CD4-positive, alpha-beta T cell (primary cell): ENCODE measurements at regions not wholly inside any gene's neighbourhood (a gene's known extent, or its start where the extent isn't known, plus 50 kb on each side); places are given as distances from the start of the nearest gene placed in this dataset.

Source experiments
- ATAC-seq: fragments of 200-7000 bp; cut with Tn5 transposase; one replicate; pipeline ENCODE4 v1.10.0; 2022; ENCODE audit warnings: mild to moderate bottlenecking; ENCODE audit not compliant: poor library complexity
- CTCF ChIA-PET: fragments of 350-600 bp; sonication (Branson Sonifier 250); formaldehyde crosslinking; loops from one replicate; lab custom pipeline; 2021; ENCODE audit warnings: antibody characterized with exemption, inconsistent platforms; lab: Charles Lee
- POLR2A ChIA-PET: fragments of 350-600 bp; sonication (Branson Sonifier 250); formaldehyde crosslinking; loops from one replicate; lab custom pipeline; 2021; ENCODE audit warnings: antibody characterized with exemption, inconsistent platforms; lab: Charles Lee
- DNase-seq, 14 experiments: peaks; one replicate each; pipeline ENCODE4 v3.0.0-alpha.2; 2013 to 2020; ENCODE audit warnings: mixed read lengths in 2 of 14
- H3K27ac ChIP-seq, 2 donors: one replicate each; pipeline versions ENCODE4 v1.5.1 to v1.7.0; 2013; ENCODE audit warnings: low read length in 2 of 2, low read depth in 1 of 2, mild to moderate bottlenecking in 1 of 2
- H3K27me3 ChIP-seq, 2 experiments: 1 replicate in 1 of 2; 2 replicates in 1 of 2; pipeline versions ENCODE4 v1.6.1 to v1.7.0; 2013; ENCODE audit warnings: low read length in 2 of 2, control low read depth in 1 of 2, mild to moderate bottlenecking in 1 of 2, moderate library complexity in 1 of 2; ENCODE audit not compliant: insufficient read depth in 2 of 2, control insufficient read depth in 1 of 2
- H3K36me3 ChIP-seq: one replicate; pipeline ENCODE4 v1.6.1; 2013; ENCODE audit warnings: low read length, control low read depth; ENCODE audit not compliant: insufficient read depth
- H3K4me1 ChIP-seq: one replicate; pipeline ENCODE4 v1.6.1; 2013; ENCODE audit warnings: low read length, control low read depth; ENCODE audit not compliant: insufficient read depth
- H3K4me3 ChIP-seq: one replicate; pipeline ENCODE4 v1.5.1; 2013; ENCODE audit warnings: mild to moderate bottlenecking, low read length, moderate library complexity
- H3K9me3 ChIP-seq, 2 experiments: 1 replicate in 1 of 2; 2 replicates in 1 of 2; pipeline versions ENCODE4 v1.6.1 to v1.7.0; 2013; ENCODE audit warnings: low read length in 2 of 2, mild to moderate bottlenecking in 2 of 2, control low read depth in 1 of 2, moderate library complexity in 1 of 2; ENCODE audit not compliant: control insufficient read depth in 1 of 2, insufficient read depth in 1 of 2
- H3K27ac Mint-ChIP-seq: one replicate; pipeline ENCODE4 v1.8.0; 2020; ENCODE audit warnings: mixed read lengths
- H3K27me3 Mint-ChIP-seq: one replicate; pipeline ENCODE4 v1.8.0; 2021; ENCODE audit warnings: mixed read lengths
- H3K36me3 Mint-ChIP-seq: one replicate; pipeline ENCODE4 v1.8.0; 2021; ENCODE audit warnings: low read depth, mixed read lengths
- H3K4me1 Mint-ChIP-seq: one replicate; pipeline ENCODE4 v1.8.0; 2021; ENCODE audit warnings: low read depth, mixed read lengths
- H3K4me3 Mint-ChIP-seq: one replicate; pipeline ENCODE4 v1.8.0; 2020; ENCODE audit warnings: mild to moderate bottlenecking, mixed read lengths
- H3K9me3 Mint-ChIP-seq: one replicate; pipeline ENCODE4 v1.8.0; 2020; ENCODE audit warnings: mixed read lengths
- CTCF ChIP-seq: fragments of 200-600 bp; IDR thresholded peaks from one replicate; pipeline ENCODE4 v1.8.0; 2022; ENCODE audit warnings: antibody characterized with exemption, mild to moderate bottlenecking
- intact Hi-C, 2 experiments: fragments of 100-400 bp; cut with DNase I in 1 of 2; cut with micrococcal nuclease in 1 of 2; formaldehyde crosslinking; loops; one replicate each; pipeline versions ENCODE4 v1.15.1 to v1.9.0; 2023 to 2025; cut with DNase I, micrococcal nuclease

- TF ChIP-seq CTCF = no peak
- no peaks in the 10 kb centered on the region for H3K4me1 ChIP-seq
- intact Hi-C loops = no loop called here
- no peaks in the 10 kb centered on the region for H3K4me1 Mint-ChIP-seq
- H3K27me3 Mint-ChIP-seq = peaks cover 23% of the 10 kb centered on the region
- H3K36me3 ChIP-seq = no peaks in the 10 kb centered on the region
- POLR2A ChIA-PET = no interaction called here
- no peak overlapping the region for H3K27ac Mint-ChIP-seq
- H3K4me3 ChIP-seq = no peak overlapping the region
- H3K36me3 Mint-ChIP-seq = no peaks in the 10 kb centered on the region
- no peak overlapping the region for H3K4me3 Mint-ChIP-seq
- ATAC-seq (no peak), DNase-seq (no peak)
- H3K27me3 ChIP-seq = peaks cover 0 to 9% of the 10 kb centered on the region in 2 experiments
- no peak overlapping the region for H3K27ac ChIP-seq
- CTCF ChIA-PET = interaction anchor here (0.6 kb wide), 1 partner anchor 102 kb away, joined by 3 read pairs; no protein-coding TSS in a partner anchor
- no peaks in the 10 kb centered on the region for H3K9me3 Mint-ChIP-seq
- no peaks in the 10 kb centered on the region for H3K9me3 ChIP-seq
These were observed 57.0 kb downstream of the OR10A6 start for GRCh38 chr11:7874056-7874455.

- Mint-ChIP-seq H3K4me1 (no peaks in the 10 kb centered on the region), H3K36me3 (no peaks in the 10 kb centered on the region), H3K27me3 (peaks cover 13% of the 10 kb centered on the region), H3K4me3 (no peak overlapping the region), H3K27ac (no peak overlapping the region), H3K9me3 (no peaks in the 10 kb centered on the region)
- no peaks in the 10 kb centered on the region for H3K4me1 ChIP-seq
- H3K27ac ChIP-seq = no peak overlapping the region
- no peaks in the 10 kb centered on the region for H3K36me3 ChIP-seq
- POLR2A ChIA-PET = no interaction called here
- ATAC-seq (no peak), DNase-seq (no peak)
- intact Hi-C loops = no loop called here
- no peaks in the 10 kb centered on the region for H3K9me3 ChIP-seq
- no peak overlapping the region for H3K4me3 ChIP-seq
- CTCF ChIA-PET = no interaction called here
- H3K27me3 ChIP-seq = peaks cover 0 to 9% of the 10 kb centered on the region in 2 experiments
- TF ChIP-seq CTCF = no peak
These were observed 58.2 kb downstream of the OR10A6 start for GRCh38 chr11:7872890-7873289.

GRCh38 chr11:7871056-7871455 is 60.0 kb downstream of the OR10A6 start:
- ChIA-PET CTCF (no interaction called here), POLR2A (no interaction called here)
- no peak for TF ChIP-seq CTCF
- no peak overlapping the region for H3K4me3 ChIP-seq
- H3K27ac ChIP-seq = no peak overlapping the region
- Mint-ChIP-seq H3K4me1 (no peaks in the 10 kb centered on the region), H3K27ac (no peak overlapping the region), H3K27me3 (peaks cover 17% of the 10 kb centered on the region), H3K9me3 (no peaks in the 10 kb centered on the region), H3K36me3 (no peaks in the 10 kb centered on the region), H3K4me3 (no peak overlapping the region)
- DNase-seq (no peak), ATAC-seq (no peak)
- H3K4me1 ChIP-seq = no peaks in the 10 kb centered on the region
- H3K9me3 ChIP-seq = no peaks in the 10 kb centered on the region
- intact Hi-C loops = no loop called here
- H3K36me3 ChIP-seq = no peaks in the 10 kb centered on the region
- H3K27me3 ChIP-seq = peaks cover 0 to 9% of the 10 kb centered on the region in 2 experiments
